ENCODE measurements at regions not wholly inside any gene's neighbourhood (a gene's known extent, or its start where the extent isn't known, plus 50 kb on each side); places are given as distances from the start of the nearest gene placed in this dataset.

GRCh38 chr2:164288235-164288634 lies 333.0 kb downstream of the GRB14 start:
- DNase-seq, result no peak

- DNase-seq, result no peak
Observed at GRCh38 chr2:164287056-164287455, 334.2 kb downstream of the GRB14 start.

GRCh38 chr2:164285576-164285975 lies 335.7 kb downstream of the GRB14 start:
- no peak for DNase-seq

GRCh38 chr2:164281896-164282295 lies 339.4 kb downstream of the GRB14 start:
- no peak for DNase-seq

GRCh38 chr2:164275659-164276058 lies 345.6 kb downstream of the GRB14 start:
- DNase-seq, result no peak

GRCh38 chr2:164260506-164260905 lies 360.8 kb downstream of the GRB14 start:
- DNase-seq, result no peak

GRCh38 chr2:164257742-164258141 lies 363.5 kb downstream of the GRB14 start:
- peak in 1 of 2 experiments; percentile 3 for DNase-seq

- DNase-seq, result no peak
Observed at GRCh38 chr2:164252568-164253287, 368.6 kb downstream of the GRB14 start.

- no peak for DNase-seq
Observed at GRCh38 chr2:164243315-164243714, 378.0 kb downstream of the GRB14 start.

- DNase-seq, result no peak
Observed at GRCh38 chr2:164242409-164242808, 378.9 kb downstream of the GRB14 start.

GRCh38 chr2:164234074-164234473 lies 387.2 kb downstream of the GRB14 start:
- DNase-seq, result no peak

GRCh38 chr2:164224007-164224406 lies 397.3 kb downstream of the GRB14 start:
- DNase-seq, result no peak

GRCh38 chr2:164221473-164221872 lies 399.8 kb downstream of the GRB14 start:
- DNase-seq, result no peak

- no peak for DNase-seq
Observed at GRCh38 chr2:164220265-164220664, 401.0 kb downstream of the GRB14 start.

GRCh38 chr2:164213916-164214315 lies 407.4 kb downstream of the GRB14 start:
- DNase-seq, result no peak

GRCh38 chr2:164205347-164205746 lies 415.9 kb downstream of the GRB14 start:
- peak in 1 of 2 experiments; percentile 7 for DNase-seq

- no peak for DNase-seq
Observed at GRCh38 chr2:164203131-164203530, 418.2 kb downstream of the GRB14 start.

GRCh38 chr2:164198256-164198655 lies 423.0 kb downstream of the GRB14 start:
- no peak for DNase-seq

- DNase-seq, result no peak
Observed at GRCh38 chr2:164190700-164191099, 430.6 kb downstream of the GRB14 start.

- no peak for DNase-seq
Observed at GRCh38 chr2:164189851-164190250, 431.4 kb downstream of the GRB14 start.

GRCh38 chr2:164187121-164187520 lies 434.2 kb downstream of the GRB14 start:
- no peak for DNase-seq

GRCh38 chr2:164186591-164186990 lies 434.7 kb downstream of the GRB14 start:
- peak; percentile 9 to 64 for DNase-seq

- no peak for DNase-seq
Observed at GRCh38 chr2:164182116-164182627, 439.1 kb downstream of the GRB14 start.

- no peak for DNase-seq
Observed at GRCh38 chr2:164178835-164179465, 442.3 kb downstream of the GRB14 start.
